ENCODE measurements at regions not wholly inside any gene's neighbourhood (a gene's known extent, or its start where the extent isn't known, plus 50 kb on each side); places are given as distances from the start of the nearest gene placed in this dataset.

GRCh38 chr21:38914528-38915293 is 109.0 kb downstream of the ETS2 start:
- Mint-ChIP-seq H3K36me3 (ENCODE audit: low read depth) (no peaks in the 10 kb centered on the region), H3K9me3 (ENCODE audit: low read depth) (no peaks in the 10 kb centered on the region), H3K4me1 (ENCODE audit: low read depth) (peaks cover 5% of the 10 kb centered on the region), H3K27me3 (ENCODE audit: low read depth) (peaks cover 4% of the 10 kb centered on the region), H3K27ac (ENCODE audit: unreplicated experiment) (no peak overlapping the region), H3K4me3 (ENCODE audit: unreplicated experiment) (no peak overlapping the region)
- DNase-seq (ENCODE audit: low spot score) = no peak
- no peak for TF ChIP-seq CTCF (IDR thresholded peaks at IDR 0.05)

DNA sequence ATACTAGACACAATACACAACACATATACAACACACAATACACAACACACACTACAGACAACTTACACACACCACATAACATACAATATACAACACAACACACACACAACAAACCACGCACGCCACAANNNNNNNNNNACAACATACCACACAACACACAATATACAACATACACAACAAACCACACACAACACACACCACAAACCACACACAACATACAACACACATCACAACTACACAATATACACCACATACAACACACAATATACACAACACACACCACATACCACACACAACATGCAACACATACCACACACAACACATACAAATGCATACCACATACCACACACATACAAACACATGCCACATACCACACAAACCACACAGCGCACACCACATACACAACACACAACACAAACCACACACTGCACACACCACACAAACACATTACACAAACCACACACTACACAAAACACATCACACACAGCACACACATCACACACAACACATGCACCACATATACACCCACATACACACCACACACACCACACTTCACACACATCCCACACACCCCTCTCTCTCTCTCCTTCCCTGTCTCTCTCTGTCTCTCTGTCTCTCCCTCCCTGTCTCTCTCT is 108.3 kb downstream of the ETS2 start:
- Mint-ChIP-seq H3K27ac (ENCODE audit: unreplicated experiment) (no peak overlapping the region), H3K4me3 (ENCODE audit: unreplicated experiment) (no peak overlapping the region), H3K27me3 (ENCODE audit: low read depth) (peaks cover 4% of the 10 kb centered on the region), H3K9me3 (ENCODE audit: low read depth) (no peaks in the 10 kb centered on the region), H3K36me3 (ENCODE audit: low read depth) (no peaks in the 10 kb centered on the region), H3K4me1 (ENCODE audit: low read depth) (peaks cover 10% of the 10 kb centered on the region)
- no peak for DNase-seq (ENCODE audit: low spot score)
- no peak for TF ChIP-seq CTCF (IDR thresholded peaks at IDR 0.05)

DNA sequence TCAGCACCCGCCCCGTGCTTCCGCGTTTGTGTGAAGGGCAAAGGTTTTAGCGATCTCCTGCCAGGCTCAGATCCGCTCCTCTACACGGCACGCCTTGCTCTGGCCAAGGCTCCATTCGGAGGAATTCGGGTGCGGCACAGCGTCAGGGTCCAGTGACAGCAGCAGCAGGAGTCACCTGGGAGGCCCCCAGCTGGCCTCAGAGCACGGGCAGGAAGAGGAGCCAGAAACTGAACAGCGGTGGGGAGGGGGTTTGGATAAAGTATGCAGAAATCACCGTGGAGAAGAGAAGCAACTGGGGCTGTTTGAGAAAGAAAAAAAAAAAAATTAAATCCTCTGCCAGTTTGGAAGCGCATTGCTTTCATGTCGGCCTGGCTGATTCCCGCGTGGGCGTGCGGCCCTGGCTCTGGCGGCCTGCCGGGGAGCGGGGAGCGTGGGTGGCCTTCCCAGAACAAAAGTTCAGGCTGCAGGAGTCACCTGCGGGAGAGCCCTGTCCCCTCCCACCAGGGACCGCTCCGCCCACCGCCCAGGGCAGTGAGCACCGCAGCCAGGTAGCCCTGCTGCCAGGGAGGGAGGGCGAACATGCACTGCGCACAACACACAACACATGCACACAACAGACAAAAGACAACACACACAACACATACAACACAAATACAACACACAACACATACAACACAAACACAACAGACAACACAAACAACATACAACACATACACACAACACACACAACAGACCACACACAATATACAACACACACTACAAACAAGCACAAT is 107.6 kb downstream of the ETS2 start:
- peaks cover 11% of the 10 kb centered on the region for H3K4me1 Mint-ChIP-seq (ENCODE audit: low read depth)

DNA sequence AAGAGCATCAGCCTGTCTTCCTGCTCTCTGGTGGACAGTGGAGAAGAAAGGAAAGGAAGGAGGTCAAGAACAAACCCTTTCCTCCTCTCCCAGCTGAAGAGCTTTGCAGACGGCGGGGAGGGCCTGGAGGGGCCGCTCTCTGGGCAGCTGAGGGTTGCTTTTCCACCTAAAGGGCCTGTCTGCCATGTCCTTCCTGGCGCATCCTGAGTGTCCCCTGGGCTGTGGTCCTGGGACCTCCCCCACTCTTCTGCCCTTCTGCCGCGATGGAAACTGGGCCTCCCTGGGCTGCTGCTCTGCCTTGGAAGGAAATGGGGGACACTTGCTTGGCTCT is 107.0 kb downstream of the ETS2 start:
- peaks cover 11% of the 10 kb centered on the region for H3K4me1 Mint-ChIP-seq (ENCODE audit: low read depth)
- peak overlapping the region; percentile 49 for H3K4me3 Mint-ChIP-seq (ENCODE audit: unreplicated experiment)
- peaks cover 4% of the 10 kb centered on the region for H3K27me3 Mint-ChIP-seq (ENCODE audit: low read depth)
- H3K9me3 Mint-ChIP-seq (ENCODE audit: low read depth) = no peaks in the 10 kb centered on the region
- DNase-seq (ENCODE audit: low spot score) = no peak
- no peak overlapping the region for H3K27ac Mint-ChIP-seq (ENCODE audit: unreplicated experiment)
- no peaks in the 10 kb centered on the region for H3K36me3 Mint-ChIP-seq (ENCODE audit: low read depth)
- TF ChIP-seq CTCF (IDR thresholded peaks at IDR 0.05) = no peak

More for the DNA sequence above, 107.6 kb downstream of the ETS2 start:
- H3K27me3 Mint-ChIP-seq (ENCODE audit: low read depth) = peaks cover 4% of the 10 kb centered on the region
- no peak for DNase-seq (ENCODE audit: low spot score)
- no peaks in the 10 kb centered on the region for H3K36me3 Mint-ChIP-seq (ENCODE audit: low read depth)
- peak overlapping the region; percentile 49 for H3K4me3 Mint-ChIP-seq (ENCODE audit: unreplicated experiment)
- no peaks in the 10 kb centered on the region for H3K9me3 Mint-ChIP-seq (ENCODE audit: low read depth)
- H3K27ac Mint-ChIP-seq (ENCODE audit: unreplicated experiment) = peak overlapping the region; percentile 29
- TF ChIP-seq CTCF (IDR thresholded peaks at IDR 0.05) = no peak

GRCh38 chr21:38912102-38912629 is 106.4 kb downstream of the ETS2 start:
- no peak for TF ChIP-seq CTCF (IDR thresholded peaks at IDR 0.05)
- peaks cover 2% of the 10 kb centered on the region for H3K27me3 Mint-ChIP-seq (ENCODE audit: low read depth)
- no peak overlapping the region for H3K4me3 Mint-ChIP-seq (ENCODE audit: unreplicated experiment)
- H3K27ac Mint-ChIP-seq (ENCODE audit: unreplicated experiment) = no peak overlapping the region
- H3K36me3 Mint-ChIP-seq (ENCODE audit: low read depth) = no peaks in the 10 kb centered on the region
- DNase-seq (ENCODE audit: low spot score) = no peak
- no peaks in the 10 kb centered on the region for H3K9me3 Mint-ChIP-seq (ENCODE audit: low read depth)
- peaks cover 11% of the 10 kb centered on the region for H3K4me1 Mint-ChIP-seq (ENCODE audit: low read depth)
